GM23248 (cell line): ENCODE measurements at regions not wholly inside any gene's neighbourhood (a gene's known extent, or its start where the extent isn't known, plus 50 kb on each side); places are given as distances from the start of the nearest gene placed in this dataset.
A peak's percentile ranks its signal among the peaks of the same experiment; 100 is the strongest.

Experiments used
- DNase-seq: peaks from one replicate; pipeline ENCODE4 v3.0.0-alpha.2; 2015
- H2AFZ ChIP-seq: fragments of 200-600 bp; sonication (generic); 2 replicates; pipeline ENCODE4 v1.6.1; 2016; ENCODE audit warnings: antibody characterized with exemption
- H3F3A ChIP-seq: fragments of 200-600 bp; sonication (generic); 2 replicates; pipeline ENCODE4 v1.6.1; 2016; ENCODE audit warnings: mild to moderate bottlenecking, antibody characterized with exemption, mixed run types; ENCODE audit not compliant: insufficient read depth
- H3K27ac ChIP-seq: fragments of 200-600 bp; sonication (generic); 2 replicates; pipeline ENCODE4 v1.5.1; 2016; ENCODE audit warnings: mild to moderate bottlenecking
- H3K27me3 ChIP-seq: fragments of 200-600 bp; sonication (generic); replicated peaks from 2 replicates; pipeline ENCODE4 v1.6.1; 2016; ENCODE audit warnings: mild to moderate bottlenecking; ENCODE audit not compliant: insufficient read depth
- H3K36me3 ChIP-seq: fragments of 200-600 bp; sonication (generic); 2 replicates; pipeline ENCODE4 v1.6.1; 2016; ENCODE audit warnings: low read depth, mild to moderate bottlenecking
- H3K4me1 ChIP-seq: fragments of 200-600 bp; sonication (generic); 2 replicates; pipeline ENCODE4 v1.6.1; 2016; ENCODE audit warnings: mild to moderate bottlenecking; ENCODE audit not compliant: insufficient read depth
- H3K4me2 ChIP-seq: fragments of 200-600 bp; sonication (generic); one replicate; pipeline ENCODE4 v1.6.1; 2016; ENCODE audit warnings: mild to moderate bottlenecking; ENCODE audit not compliant: unreplicated experiment
- H3K4me3 ChIP-seq: fragments of 200-600 bp; sonication (generic); 2 replicates; pipeline ENCODE4 v1.5.1; 2016; ENCODE audit warnings: mild to moderate bottlenecking
- H3K79me2 ChIP-seq: fragments of 200-600 bp; sonication (generic); 2 replicates; pipeline ENCODE4 v1.6.1; 2016; ENCODE audit warnings: mild to moderate bottlenecking; ENCODE audit not compliant: insufficient read depth
- H3K9ac ChIP-seq: fragments of 200-600 bp; sonication (generic); 2 replicates; pipeline ENCODE4 v1.6.1; 2016; ENCODE audit warnings: mild to moderate bottlenecking
- H3K9me2 ChIP-seq: fragments of 200-600 bp; sonication (generic); 2 replicates; pipeline ENCODE4 v1.6.1; 2016; ENCODE audit warnings: mixed run types, mild to moderate bottlenecking, moderate library complexity; ENCODE audit not compliant: insufficient read depth
- H3K9me3 ChIP-seq: fragments of 200-600 bp; sonication (generic); one replicate; pipeline ENCODE4 v1.6.1; 2017; ENCODE audit warnings: low read depth
- H4K20me1 ChIP-seq: fragments of 200-600 bp; sonication (generic); 2 replicates; pipeline ENCODE4 v1.6.0; 2016; ENCODE audit not compliant: insufficient read depth
- EZH2 ChIP-seq: fragments of 200-600 bp; sonication (generic); IDR thresholded peaks from 2 replicates; pipeline ENCODE4 v1.6.1; 2018; ENCODE audit warnings: antibody characterized with exemption, mild to moderate bottlenecking; ENCODE audit not compliant: insufficient read depth, poor library complexity, severe bottlenecking
- EZH2phosphoT487 ChIP-seq: fragments of 200-600 bp; sonication (generic); IDR thresholded peaks from 2 replicates; pipeline ENCODE4 v1.6.1; 2018; ENCODE audit warnings: antibody characterized with exemption, moderate library complexity, mild to moderate bottlenecking, low read depth; ENCODE audit not compliant: insufficient read depth
- WGBS, 2 experiments: methylation state at CpG; one replicate each; pipeline ENCODE4 v1.1.6; 2015 to 2017; ENCODE audit warnings: low lambda C conversion rate in 2 of 2, low coverage in 1 of 2; ENCODE audit errors: missing lambda C conversion rate in 2 of 2; 5-methylcytosine and 5-hydroxymethylcytosine counted together
- in situ Hi-C: fragments of 300-500 bp; cut with MboI; formaldehyde crosslinking; loops from 2 replicates; pipeline ENCODE4 v1.15.0; 2020

GRCh38 chr18:30298769-30299168, 743.8 kb downstream of the DSC3 start:
- TF ChIP-seq EZH2 = no peak
- TF ChIP-seq EZH2phosphoT487 = no peak
- Histone ChIP-seq H3K4me3 (no peak overlapping the region), H3K9ac (no peak overlapping the region), H2AFZ (no peak overlapping the region), H3K79me2 (no peaks in the 10 kb centered on the region), H3K9me3 (no peaks in the 10 kb centered on the region), H3K27ac (no peak overlapping the region), H3K4me2 (no peak overlapping the region), H3K9me2 (no peaks in the 10 kb centered on the region), H3K36me3 (no peaks in the 10 kb centered on the region), H4K20me1 (no peaks in the 10 kb centered on the region), H3F3A (no peaks in the 10 kb centered on the region), H3K4me1 (no peaks in the 10 kb centered on the region), H3K27me3 (0 out of 2 replicates have a peak, but pooled peaks cover 5% of the 10 kb centered on the region)
- WGBS, 2 experiments = 13 to 17% methylated on average over 2 of the region's 2 CpGs
- no peak for DNase-seq
- in situ Hi-C loops = no loop called here

GRCh38 chr18:30288662-30289414, 753.7 kb downstream of the DSC3 start:
- H3K36me3 ChIP-seq = no peaks in the 10 kb centered on the region
- H3K4me3 ChIP-seq = no peak overlapping the region
- H3K9me3 ChIP-seq = no peaks in the 10 kb centered on the region
- DNase-seq = no peak
- 16 to 21% methylated on average over 6 of the region's 6 CpGs for WGBS, 2 experiments
- no peaks in the 10 kb centered on the region for H3K79me2 ChIP-seq
- H3K9ac ChIP-seq = no peak overlapping the region
- no peaks in the 10 kb centered on the region for H4K20me1 ChIP-seq
- H3K9me2 ChIP-seq = no peaks in the 10 kb centered on the region
- no peaks in the 10 kb centered on the region for H3K27me3 ChIP-seq
- in situ Hi-C loops = no loop called here
- no peak overlapping the region for H3K27ac ChIP-seq
- no peak overlapping the region for H2AFZ ChIP-seq
- no peaks in the 10 kb centered on the region for H3F3A ChIP-seq
- H3K4me1 ChIP-seq = no peaks in the 10 kb centered on the region
- TF ChIP-seq EZH2 (no peak), EZH2phosphoT487 (no peak)
- H3K4me2 ChIP-seq = no peak overlapping the region

DNA sequence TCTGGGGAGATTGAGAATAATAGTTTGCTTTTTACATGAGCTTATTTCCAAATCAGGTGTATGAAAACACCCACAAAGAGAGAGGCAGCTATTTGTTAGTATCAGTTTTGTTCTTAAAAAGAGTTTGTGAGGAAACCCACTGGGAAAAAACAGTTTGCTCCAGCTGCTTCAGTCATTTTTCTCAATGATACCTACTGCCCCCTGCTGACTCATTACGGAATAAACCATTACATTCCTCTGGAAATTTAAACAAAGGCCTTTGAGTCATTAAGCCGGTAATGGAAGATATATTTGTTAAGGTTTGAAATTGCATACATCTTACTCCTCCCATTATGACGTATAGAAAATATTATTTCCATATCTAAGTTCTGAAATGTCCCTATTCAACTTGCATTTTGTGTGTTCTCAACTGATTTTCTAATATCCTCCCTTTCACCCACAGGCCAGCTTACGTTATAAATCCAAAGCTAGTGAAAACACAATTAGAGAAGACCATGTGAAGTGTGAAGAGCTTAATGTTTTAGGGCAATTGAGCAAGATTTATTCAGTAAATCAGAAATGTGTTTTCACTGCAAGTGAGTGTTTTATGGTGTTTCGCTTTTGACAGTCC, 761.6 kb downstream of the DSC3 start:
- no peaks in the 10 kb centered on the region for H3K9me2 ChIP-seq
- TF ChIP-seq EZH2phosphoT487 (no peak), EZH2 (no peak)
- no peaks in the 10 kb centered on the region for H3K79me2 ChIP-seq
- H3K4me3 ChIP-seq = no peak overlapping the region
- no peaks in the 10 kb centered on the region for H3K9me3 ChIP-seq
- H3K27me3 ChIP-seq = no peaks in the 10 kb centered on the region
- WGBS, 2 experiments = 46 to 47% methylated on average over 5 of the region's 5 CpGs
- in situ Hi-C loops = no loop called here
- H2AFZ ChIP-seq = peak overlapping the region; percentile 61
- no peaks in the 10 kb centered on the region for H3K4me1 ChIP-seq
- DNase-seq = peak; percentile 74
- no peak overlapping the region for H3K4me2 ChIP-seq
- H3K36me3 ChIP-seq = no peaks in the 10 kb centered on the region
- H3F3A ChIP-seq = no peaks in the 10 kb centered on the region
- no peak overlapping the region for H3K9ac ChIP-seq
- H3K27ac ChIP-seq = no peak overlapping the region
- H4K20me1 ChIP-seq = no peaks in the 10 kb centered on the region

DNA sequence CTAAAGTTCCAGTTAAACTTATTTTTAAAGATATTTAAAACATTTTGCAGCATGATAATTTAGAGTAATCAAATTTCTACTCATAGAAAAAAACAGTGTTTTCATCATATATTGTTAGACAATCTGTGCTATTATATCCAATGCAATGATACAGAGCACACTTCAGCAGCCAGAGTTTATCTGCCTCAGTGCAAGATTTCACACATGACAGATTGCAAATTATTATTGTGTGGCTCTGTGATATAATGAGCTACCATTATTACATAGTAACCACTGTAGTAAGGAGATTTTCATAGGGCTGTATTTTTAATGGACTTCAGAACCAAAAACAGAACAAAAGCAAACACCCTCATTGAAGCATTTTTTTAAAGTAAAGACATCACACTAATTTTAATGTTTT, 762.4 kb downstream of the DSC3 start:
- Histone ChIP-seq H3K79me2 (no peaks in the 10 kb centered on the region), H3K9ac (no peak overlapping the region), H3K27ac (no peak overlapping the region), H3K4me2 (no peak overlapping the region), H3K9me2 (no peaks in the 10 kb centered on the region), H3K9me3 (no peaks in the 10 kb centered on the region), H3K4me3 (no peak overlapping the region), H3F3A (no peaks in the 10 kb centered on the region), H4K20me1 (no peaks in the 10 kb centered on the region), H3K36me3 (no peaks in the 10 kb centered on the region), H2AFZ (peak overlapping the region; percentile 61), H3K4me1 (no peaks in the 10 kb centered on the region), H3K27me3 (no peaks in the 10 kb centered on the region)
- no peak for DNase-seq
- TF ChIP-seq EZH2phosphoT487 (no peak), EZH2 (no peak)
- in situ Hi-C loops = no loop called here
